C4-2B (cell line): ENCODE measurements at regions not wholly inside any gene's neighbourhood (a gene's known extent, or its start where the extent isn't known, plus 50 kb on each side); places are given as distances from the start of the nearest gene placed in this dataset.

Source experiments
- H3K27ac ChIP-seq: fragments of 450-650 bp; 2 replicates; pipeline ENCODE4 v1.5.1; 2017
- ZFX ChIP-seq: fragments of 450-650 bp; IDR thresholded peaks from 2 replicates; pipeline ENCODE4 v1.6.1; 2017
- TF ChIP-seq, protein P1 (sequence below): fragments of 450-650 bp; conservative IDR thresholded peaks from 2 replicates; pipeline ENCODE4 v1.5.1; 2017; ENCODE audit warnings: mild to moderate bottlenecking

DNA sequence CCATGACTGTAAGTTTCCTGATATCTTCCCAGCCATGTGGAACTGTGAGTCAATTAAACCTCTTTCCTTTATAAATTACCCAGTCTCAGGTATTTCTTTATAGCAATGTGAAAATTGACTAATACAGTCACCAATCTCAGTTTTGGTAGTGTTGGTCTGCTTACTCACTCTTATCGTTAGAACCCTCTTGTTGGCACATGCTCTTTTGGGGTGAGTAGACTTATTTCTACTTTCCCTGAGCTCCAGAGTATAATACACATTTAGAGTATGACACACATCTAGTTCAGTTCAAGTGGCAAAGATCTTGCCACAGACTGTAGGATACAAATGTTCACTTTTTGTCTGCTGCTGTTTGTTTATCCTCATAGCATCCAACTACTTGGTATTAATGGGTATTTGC, 347.5 kb upstream of the CELF4 start:
- no peak for TF ChIP-seq ZFX
- no peak overlapping the region for H3K27ac ChIP-seq

DNA sequence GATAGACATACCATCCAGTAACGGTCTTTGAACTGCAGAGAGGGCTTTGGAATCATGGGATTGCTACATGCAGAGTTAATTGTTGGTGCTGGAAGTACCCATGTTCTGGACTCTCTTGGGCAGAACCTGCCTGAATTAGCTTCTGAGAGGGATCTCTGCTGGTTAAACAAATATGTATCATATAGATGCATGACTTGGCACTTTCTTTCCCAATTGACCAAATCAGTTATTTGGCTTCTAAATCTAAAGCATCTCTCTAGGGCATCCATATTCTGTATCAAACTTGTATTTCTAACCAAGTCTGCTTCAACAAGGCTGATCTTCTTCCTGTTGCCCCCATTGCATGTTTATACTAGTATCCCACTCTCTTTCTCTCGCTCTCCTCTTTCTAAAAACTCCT, 336.7 kb upstream of the CELF4 start:
- TF ChIP-seq, protein P1, sequence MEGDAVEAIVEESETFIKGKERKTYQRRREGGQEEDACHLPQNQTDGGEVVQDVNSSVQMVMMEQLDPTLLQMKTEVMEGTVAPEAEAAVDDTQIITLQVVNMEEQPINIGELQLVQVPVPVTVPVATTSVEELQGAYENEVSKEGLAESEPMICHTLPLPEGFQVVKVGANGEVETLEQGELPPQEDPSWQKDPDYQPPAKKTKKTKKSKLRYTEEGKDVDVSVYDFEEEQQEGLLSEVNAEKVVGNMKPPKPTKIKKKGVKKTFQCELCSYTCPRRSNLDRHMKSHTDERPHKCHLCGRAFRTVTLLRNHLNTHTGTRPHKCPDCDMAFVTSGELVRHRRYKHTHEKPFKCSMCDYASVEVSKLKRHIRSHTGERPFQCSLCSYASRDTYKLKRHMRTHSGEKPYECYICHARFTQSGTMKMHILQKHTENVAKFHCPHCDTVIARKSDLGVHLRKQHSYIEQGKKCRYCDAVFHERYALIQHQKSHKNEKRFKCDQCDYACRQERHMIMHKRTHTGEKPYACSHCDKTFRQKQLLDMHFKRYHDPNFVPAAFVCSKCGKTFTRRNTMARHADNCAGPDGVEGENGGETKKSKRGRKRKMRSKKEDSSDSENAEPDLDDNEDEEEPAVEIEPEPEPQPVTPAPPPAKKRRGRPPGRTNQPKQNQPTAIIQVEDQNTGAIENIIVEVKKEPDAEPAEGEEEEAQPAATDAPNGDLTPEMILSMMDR = no peak
- TF ChIP-seq ZFX = no peak
- no peak overlapping the region for H3K27ac ChIP-seq

DNA sequence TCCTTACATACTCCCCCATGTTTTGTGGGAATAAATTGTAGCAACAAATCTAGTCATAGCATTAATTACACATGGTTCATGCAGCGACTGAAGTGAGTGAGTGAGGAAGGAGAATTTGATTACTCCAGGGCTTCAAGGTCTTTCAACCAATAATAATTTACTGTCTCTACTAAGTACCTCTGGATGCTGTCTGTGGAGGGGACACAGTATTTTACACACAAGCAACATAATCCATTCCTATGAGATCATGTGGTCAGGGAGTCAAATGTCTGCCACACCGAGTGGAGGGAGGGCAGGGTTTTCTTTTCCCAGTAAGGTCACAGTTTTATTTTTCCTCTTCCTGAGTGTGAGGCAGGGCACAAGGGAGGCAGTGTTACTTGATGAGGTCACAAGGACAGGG, 334.7 kb upstream of the CELF4 start:
- TF ChIP-seq ZFX = no peak
- TF ChIP-seq, protein P1 = no peak
- no peak overlapping the region for H3K27ac ChIP-seq

DNA sequence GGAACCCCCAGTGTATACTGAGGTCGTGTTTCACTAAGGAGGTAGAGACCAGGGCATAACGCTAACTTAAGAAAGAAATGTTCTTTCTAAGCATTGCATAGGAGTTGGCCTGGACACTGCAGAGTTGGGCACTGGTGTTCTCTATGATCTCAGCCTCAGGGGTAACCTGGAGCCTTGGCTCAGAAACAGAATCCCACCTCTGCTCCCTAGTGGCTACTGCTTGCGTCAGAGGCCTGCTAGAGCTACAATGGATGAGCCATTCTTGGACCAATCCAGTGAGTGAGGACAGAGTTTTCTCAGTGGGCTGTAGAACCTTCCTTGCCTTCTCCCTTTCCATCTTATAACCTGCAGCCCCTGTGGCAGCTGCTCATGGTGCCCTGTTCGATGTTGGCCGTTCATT, 324.4 kb upstream of the CELF4 start:
- TF ChIP-seq, protein P1 = no peak
- no peak for TF ChIP-seq ZFX
- H3K27ac ChIP-seq = no peak overlapping the region

DNA sequence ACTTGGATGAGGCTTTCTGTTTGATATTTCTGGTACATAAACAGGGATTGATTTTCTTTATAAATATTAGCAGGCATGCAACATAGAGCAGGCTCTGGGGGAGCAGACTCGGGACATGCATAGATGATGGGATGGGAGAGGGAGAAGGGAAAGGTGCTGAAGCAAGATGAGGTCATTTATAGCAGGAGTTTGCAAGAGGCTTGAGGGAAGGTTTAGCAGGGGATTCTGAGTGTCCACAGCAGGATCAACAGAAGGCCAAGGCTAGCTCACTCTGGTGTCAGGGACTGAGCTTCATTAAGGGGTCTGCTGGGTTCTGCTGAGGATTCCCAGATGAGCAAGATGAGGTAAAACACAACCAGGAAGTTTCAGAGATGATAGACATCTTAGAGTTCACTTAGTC, 309.1 kb upstream of the CELF4 start:
- no peak for TF ChIP-seq ZFX
- TF ChIP-seq, protein P1 = no peak
- no peak overlapping the region for H3K27ac ChIP-seq

DNA sequence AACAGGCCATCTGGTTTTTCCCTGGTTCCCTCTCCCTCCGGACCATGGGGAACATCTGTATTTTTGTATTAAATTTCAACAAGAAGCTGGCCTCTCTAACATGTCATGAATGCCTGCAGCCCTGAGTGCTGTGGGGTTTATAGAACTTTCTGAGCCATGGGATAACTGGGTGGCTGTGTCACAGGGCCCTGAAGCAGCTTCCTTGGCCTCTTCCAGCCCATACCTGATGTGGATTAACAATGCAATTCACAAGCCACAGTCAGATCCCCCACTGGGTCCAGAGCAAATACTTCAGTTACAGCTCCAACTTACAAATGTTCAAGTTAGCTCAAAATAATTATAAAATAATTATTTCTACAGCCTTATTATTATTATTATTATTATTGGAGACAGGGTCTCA, 307.8 kb upstream of the CELF4 start:
- no peak overlapping the region for H3K27ac ChIP-seq
- TF ChIP-seq ZFX = no peak
- TF ChIP-seq, protein P1 = no peak

DNA sequence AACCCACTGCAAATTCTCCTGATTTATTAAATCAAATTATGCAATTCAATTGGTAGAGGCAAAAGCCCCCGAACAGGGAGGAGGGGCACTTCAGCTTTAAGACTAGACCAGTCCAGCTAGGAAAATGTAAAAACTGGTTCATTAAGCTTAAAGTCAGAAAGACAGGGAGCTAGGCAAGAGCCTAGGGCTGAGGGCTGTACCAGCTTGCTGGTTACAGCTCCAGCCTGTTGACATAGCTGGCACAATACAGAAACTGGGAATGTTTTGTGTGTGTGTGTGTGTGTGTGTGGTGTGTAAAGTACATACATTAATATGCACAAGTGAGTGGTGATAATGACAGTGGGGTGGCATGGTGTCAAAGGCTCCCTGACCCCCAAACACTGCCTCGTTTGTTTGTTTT, 307.0 kb upstream of the CELF4 start:
- H3K27ac ChIP-seq = no peak overlapping the region
- no peak for TF ChIP-seq ZFX
- TF ChIP-seq, protein P1 = no peak

DNA sequence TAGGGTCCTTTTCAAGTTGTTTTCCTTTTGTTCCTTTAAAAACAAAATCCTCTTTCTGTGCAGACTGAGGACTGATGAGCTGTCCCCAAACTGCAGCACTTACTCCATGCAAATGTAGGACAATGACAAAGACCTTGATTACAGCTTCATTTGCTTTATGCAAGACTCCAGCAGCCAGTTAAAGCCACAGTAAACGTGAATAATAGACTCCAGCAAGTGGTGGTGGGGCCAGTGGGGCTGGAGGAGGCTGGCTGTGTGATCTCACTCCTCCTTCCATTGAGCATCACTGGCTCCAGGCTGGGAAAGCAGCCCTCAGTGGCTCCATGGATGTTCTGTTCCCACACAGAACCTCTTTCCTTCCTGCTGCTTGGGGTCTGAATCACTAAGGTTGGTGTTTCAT, 306.0 kb upstream of the CELF4 start:
- no peak overlapping the region for H3K27ac ChIP-seq
- no peak for TF ChIP-seq ZFX
- TF ChIP-seq, protein P1 = no peak
